WTC11 (cell line): ENCODE measurements at regions not wholly inside any gene's neighbourhood (a gene's known extent, or its start where the extent isn't known, plus 50 kb on each side); places are given as distances from the start of the nearest gene placed in this dataset.

Experiments used
- SOX15 ChIP-seq: fragments of 250-450 bp; sonication (Bioruptor Pico); IDR thresholded peaks from 2 replicates; pipeline ENCODE4 v1.9.0; 2021; ENCODE audit warnings: mild to moderate bottlenecking
- ZBTB43 ChIP-seq: sonication (generic); formaldehyde crosslinking; IDR thresholded peaks from 2 replicates; pipeline ENCODE4 v1.8.1; 2023; ENCODE audit warnings: mild to moderate bottlenecking, missing genetic modification reagents
- ZNF281 ChIP-seq: sonication (generic); formaldehyde crosslinking; IDR thresholded peaks from 2 replicates; pipeline ENCODE4 v1.8.0; 2023; ENCODE audit warnings: mild to moderate bottlenecking, missing genetic modification reagents
- TF ChIP-seq, protein P1 (sequence below): fragments of 200-600 bp; IDR thresholded peaks from 2 replicates; pipeline ENCODE4 v1.8.0; 2022; ENCODE audit warnings: antibody characterized with exemption

DNA sequence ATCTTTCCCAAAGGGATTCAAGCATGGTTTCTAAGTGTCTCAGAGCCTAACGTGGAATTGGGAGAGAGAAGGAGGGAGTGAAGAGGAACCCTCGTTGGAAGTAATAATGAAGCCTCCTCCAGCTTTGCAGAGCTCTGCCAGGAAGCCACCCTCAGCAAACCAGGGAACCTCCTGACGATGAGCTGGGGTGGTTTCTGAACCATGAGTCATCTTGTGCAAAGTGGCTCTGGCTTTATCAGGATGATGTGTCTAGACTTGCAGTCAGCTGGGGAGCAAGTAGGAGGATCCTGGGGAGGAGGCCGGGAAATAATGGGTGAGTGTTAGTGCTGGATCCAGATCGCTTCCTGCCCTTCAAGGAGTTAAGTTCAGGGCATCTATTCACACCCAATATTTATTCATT lies 191.7 kb upstream of the RBFOX1 start:
- TF ChIP-seq, protein P1, sequence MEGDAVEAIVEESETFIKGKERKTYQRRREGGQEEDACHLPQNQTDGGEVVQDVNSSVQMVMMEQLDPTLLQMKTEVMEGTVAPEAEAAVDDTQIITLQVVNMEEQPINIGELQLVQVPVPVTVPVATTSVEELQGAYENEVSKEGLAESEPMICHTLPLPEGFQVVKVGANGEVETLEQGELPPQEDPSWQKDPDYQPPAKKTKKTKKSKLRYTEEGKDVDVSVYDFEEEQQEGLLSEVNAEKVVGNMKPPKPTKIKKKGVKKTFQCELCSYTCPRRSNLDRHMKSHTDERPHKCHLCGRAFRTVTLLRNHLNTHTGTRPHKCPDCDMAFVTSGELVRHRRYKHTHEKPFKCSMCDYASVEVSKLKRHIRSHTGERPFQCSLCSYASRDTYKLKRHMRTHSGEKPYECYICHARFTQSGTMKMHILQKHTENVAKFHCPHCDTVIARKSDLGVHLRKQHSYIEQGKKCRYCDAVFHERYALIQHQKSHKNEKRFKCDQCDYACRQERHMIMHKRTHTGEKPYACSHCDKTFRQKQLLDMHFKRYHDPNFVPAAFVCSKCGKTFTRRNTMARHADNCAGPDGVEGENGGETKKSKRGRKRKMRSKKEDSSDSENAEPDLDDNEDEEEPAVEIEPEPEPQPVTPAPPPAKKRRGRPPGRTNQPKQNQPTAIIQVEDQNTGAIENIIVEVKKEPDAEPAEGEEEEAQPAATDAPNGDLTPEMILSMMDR: no peak
- TF ChIP-seq SOX15 (no peak), ZNF281 (CRISPR knock-in tag) (no peak), ZBTB43 (CRISPR knock-in tag) (no peak)
